GM19238 (cell line): ENCODE measurements at regions not wholly inside any gene's neighbourhood (a gene's known extent, or its start where the extent isn't known, plus 50 kb on each side); places are given as distances from the start of the nearest gene placed in this dataset.
"Not testable (repeated sequence)": the region's sequence is repeated elsewhere in the genome, so short reads cannot be mapped to it uniquely, and the experiment has no call there.

ENCODE experiments used
- DNase-seq: peaks from one replicate; pipeline ENCODE4 v3.0.0; 2011; ENCODE audit warnings: low spot score; ENCODE audit not compliant: insufficient read length

DNA sequence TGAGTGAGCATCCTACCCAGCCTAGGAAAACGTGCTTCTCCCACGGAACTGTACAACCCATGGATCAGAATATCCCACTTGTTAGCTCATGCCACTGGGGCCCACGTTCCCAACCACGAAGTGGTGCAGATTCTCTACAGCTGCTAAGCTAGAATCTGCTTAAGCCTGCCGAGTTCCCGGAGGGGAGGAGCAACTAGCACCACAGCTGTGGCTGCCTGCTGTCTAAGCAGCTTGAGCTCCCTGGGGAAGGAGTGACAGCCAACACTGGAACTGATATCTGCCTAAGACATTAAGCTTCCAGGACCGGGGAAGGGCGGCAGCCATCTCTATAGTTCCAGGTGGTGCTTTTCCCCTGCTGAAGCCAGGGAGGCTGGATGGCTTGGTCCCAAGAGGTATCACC is 334.7 kb upstream of the CHRM2 start:
- no peak for DNase-seq

DNA sequence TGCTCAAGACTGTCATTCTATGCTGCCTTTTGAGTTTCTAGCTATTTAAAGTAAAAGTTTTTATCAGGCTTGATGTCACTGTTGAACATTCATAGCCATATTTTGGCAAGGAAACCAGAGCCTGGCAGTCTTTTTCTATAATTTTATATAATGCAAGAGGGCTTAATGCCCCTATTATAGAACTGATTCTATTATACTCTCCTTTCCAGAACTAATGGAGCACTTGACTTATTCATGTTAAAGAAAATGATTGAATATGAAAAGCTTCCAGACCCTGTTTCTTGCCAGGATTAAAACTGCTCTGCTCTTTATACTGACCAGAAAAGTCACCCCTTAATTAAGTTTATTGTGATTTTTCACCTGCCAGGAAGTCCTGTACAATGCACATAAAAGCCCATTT is 337.6 kb upstream of the CHRM2 start:
- DNase-seq = no peak

DNA sequence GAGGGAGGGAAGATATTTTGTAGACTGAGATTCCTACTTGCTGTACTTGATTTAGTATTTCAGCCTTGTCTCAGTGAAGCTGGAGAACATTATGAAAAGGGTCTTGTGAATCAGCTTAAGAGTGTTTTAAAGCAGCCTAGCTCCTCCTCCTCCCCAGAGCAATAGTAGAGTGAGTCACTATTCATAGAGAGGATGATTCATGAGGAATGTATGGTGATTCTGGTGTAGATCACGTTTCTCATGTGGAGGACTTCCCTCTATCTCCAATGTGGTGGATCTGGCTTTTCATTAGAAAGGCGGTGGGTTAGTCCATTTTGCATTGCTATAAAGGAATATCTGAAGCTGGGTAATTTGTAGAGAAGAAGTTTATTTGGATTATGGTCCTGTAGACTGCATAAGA is 340.1 kb upstream of the CHRM2 start:
- DNase-seq = no peak

DNA sequence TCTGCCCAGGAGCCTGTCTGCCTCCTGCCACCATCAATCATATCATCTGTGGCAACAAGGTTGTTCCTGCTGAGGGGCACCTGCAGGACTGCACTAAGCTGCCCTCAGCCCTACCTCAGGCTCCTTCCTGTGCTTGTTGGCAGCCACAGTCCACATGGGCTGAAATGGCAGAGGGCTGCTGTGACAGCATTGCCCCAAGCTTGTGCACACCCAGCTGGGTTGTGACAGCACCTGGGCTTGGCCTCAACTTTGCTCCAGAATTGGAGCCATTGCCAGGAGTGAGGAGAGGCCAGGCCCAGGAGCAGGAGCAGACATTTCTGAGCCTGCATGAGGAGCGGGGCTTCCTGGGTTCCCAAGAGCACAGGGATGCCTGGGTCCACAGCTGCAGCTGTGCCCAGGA is 340.9 kb upstream of the CHRM2 start:
- no peak for DNase-seq

DNA sequence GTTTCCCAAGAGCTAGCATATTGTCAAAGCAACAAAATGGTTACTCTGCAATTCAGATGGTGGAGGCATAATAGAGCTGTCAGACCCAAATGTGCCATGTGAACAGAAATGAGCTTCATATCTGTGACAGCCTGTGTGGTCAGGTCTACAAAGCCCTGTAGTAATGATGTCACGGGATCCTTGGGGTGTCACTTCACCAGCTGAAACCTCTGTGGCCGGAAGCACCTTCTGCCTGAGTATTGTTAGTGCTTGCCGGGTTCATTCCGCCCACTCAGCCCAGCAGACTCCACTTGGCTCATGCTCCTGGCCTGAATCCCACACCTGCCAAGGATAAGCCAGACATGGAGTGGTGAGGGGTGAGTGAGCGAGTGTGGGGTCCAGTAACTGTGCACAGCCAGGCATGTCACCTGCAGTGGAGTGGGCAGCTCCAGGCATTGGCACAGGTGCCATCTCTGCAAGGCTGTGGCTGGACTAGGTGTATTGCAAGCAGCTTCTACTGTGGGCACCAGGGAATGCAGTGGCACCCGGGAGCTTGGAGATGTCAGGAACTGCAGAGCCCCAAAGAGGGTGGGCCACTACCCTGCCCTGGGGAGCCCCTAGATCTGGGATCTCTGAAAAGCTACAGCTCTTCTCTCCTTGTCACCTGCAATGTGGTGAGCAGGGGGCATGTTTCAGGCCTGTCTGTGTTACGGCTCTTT is 341.9 kb upstream of the CHRM2 start:
- no peak for DNase-seq

DNA sequence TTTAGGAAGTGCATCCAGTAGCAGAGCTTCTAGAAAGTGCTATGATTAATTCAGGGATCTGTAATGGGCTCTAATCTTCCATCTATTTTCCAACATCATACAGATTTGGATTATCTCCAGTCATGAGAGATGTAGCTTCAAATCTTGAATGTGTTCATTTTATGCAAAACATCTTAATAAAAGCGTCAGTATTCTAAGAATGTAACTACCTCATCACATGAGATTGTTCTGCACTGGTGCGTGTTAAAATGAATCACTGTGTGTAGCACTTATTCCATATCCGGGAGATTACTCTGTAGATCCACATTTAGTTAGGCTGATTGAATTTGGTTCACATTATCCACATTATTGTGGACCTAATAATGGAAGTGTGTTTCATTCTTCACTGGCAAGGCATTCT is 344.9 kb upstream of the CHRM2 start:
- DNase-seq = no peak

DNA sequence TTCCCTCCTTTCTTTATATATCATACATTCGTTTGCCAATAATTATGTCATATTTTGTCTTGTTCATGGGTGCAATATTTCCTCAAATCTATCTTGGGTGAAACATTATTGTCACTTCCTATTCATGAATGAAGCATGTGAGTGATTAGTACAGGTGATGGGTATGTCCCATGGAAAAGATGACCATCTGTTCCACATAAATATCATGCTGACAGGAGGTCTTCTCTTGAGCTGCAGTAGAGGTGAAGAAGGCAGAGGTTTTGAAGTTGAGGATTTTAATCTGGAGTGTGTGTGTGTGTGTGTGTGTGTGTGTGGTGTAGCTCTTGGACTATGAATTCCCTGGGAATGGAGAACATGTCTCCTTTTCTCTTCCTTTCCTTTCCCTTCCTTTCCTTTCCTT is 350.5 kb upstream of the CHRM2 start:
- DNase-seq = no peak

DNA sequence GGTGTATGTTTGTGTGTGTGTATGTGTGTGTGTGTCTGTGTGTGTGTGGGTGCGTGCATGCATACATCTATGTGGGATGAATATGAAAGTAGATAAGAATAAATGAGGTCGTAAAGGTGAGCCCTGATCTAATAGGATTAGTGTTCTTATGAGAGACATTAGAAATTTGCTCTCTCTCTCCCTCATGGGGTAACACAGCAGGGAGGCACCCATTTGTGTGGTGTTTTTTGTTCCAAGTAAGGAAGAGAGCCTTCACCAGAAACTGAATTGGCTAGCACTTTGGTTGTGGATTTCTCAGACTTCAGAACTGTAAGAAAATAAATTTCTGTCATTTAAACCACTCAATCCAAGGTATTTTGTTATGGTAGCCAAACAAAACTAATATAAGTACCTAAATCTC is 353.7 kb upstream of the CHRM2 start:
- no peak for DNase-seq

DNA sequence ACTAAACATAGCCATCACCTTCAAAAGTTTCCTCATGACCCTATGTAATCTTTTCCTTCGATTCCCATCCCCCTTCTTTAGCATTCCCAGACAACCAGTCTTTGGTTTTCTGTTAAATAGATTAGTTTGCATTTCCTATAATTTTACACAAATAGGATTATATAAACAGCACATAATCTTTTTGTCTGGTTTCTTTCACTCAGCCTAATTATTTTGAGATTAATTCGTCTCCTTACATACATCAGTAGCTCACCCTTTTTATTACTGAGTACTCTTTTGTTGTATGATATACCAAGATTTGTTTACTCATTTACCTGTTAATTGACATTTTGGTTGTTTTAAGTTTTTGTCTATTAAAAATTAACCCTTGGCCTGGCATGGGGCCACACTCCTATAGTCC is 354.7 kb upstream of the CHRM2 start:
- no peak for DNase-seq

DNA sequence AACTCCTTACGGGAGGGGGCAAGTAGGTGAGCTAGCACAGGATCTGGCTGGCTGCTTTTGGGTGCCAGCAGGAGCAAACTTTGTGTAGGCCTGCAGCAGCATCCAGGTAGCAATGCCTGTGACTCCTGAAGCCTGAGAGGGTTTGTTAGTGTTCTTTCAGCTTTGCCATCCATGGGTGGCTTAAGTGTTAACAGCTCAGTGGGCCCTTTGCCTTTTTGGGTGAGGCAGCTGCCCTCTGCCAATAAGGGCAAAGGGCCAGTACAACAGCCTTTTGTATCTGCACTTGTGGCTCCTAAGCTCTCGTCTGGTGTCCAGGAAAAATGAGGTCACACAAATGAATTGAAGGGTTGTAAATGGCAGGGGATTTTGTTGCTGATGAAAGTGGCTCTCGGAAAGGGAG is 359.0 kb upstream of the CHRM2 start:
- no peak for DNase-seq

DNA sequence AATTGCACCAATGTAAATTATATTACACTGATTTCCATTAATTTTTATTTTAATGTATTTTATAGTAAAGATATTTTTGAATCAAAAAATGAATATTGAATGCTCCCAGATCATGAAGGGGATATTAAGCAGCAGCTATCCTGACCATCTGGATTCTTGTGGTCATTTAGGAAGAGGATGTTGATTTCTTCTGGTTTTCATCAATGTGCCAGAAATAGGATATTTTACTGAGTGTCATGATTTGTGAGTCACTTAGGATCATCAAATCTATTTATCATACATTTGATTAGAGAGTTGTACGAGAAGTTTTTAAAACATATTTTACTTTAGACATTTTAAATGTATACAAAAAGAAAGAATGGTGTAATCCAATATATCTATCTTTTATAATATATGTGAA is 366.3 kb upstream of the CHRM2 start:
- DNase-seq = no peak

DNA sequence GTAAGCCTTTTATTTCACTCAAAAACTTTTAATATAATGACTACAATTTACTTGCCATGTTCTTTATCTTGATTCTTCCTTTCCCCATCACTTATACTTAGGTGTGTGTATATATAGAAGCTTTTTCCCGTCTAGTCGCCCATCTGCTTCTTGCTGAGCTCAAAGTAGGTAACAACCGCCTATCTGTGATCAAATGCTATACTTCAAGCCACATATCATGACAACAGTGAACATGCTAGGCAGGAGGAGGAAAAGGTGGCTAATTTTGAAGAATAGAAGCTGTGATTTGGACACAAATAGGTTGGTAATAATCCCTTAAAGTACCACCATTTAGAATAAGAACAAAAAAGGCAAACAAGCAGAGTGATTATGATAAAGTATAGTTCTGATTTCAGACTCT is 367.3 kb upstream of the CHRM2 start:
- DNase-seq = no peak

DNA sequence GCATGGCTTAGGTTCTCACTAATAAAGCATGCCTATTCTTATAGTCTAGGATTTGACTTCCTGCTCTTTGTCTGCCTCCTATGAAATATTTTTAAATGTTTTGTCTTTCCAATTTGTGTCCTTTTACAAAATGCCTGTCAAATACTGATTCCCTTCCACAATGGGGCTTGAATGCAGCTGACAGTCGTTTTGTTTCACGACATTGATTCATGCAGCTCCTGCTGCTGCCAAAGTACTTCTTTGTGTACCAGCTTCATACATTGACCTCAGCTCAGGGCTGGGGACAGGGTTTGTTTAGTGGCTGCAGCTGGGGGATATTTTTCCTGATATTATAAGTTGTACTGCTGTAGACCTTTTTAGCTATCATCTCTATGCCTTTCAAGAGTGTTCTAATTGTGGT is 371.9 kb upstream of the CHRM2 start:
- DNase-seq = no peak

DNA sequence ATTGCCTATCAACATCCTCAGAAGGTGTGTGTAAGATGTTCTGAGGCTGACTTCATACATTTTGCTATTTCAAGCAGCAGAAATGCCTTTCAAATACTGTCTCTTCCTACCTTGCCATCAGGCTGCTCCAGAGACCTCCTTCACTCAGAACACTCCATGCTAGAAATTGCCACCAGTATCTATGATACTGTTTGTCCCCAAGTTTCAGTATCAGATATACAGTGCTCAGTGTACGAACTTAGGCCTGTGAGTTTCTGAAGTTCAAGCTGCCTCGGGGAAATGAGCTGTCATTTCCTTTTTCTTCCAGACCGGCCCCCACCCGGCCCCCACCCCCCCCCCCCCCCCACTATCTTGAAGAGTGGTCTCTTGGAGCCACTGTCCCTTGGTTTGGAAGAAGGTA is 373.4 kb upstream of the CHRM2 start:
- DNase-seq = no peak

DNA sequence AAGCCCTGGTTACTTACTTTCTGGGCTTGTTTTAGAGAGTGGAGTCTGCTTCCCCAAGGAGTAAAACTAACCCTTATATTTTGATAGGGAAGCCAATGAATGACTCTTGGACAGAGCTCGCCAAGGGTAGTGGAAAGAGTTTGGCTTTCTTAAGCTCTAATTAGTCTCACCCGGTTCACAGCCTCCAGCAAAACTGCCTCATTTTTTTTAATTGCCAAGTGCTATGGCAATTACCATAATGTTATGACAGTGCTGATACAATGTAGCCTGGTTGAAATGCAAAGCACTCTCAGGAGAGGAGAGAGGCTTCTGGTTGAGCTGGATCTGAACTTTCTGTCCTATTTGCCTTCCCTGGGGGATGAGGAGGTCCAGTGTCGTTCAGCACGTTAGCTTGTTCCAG is 376.1 kb upstream of the CHRM2 start:
- no peak for DNase-seq

DNA sequence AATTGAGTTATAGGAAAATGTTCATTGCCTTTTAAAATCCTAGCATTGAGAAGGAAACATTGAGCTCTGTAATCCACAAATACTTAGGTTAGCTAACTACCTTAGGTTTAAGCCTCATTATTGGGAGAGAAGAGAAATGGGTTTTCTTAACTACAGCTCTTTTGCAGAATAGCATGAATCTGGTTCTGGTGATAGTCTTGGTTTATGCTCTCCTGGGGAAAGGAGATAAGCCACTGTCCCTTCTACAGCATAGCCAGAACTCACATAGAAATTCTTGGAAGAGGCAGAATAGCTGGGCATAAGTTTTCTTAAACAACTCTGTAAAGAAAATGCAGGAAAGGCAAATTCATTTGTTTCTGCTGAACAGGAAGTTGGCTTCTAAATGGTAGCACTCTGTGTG is 378.6 kb upstream of the CHRM2 start:
- DNase-seq = no peak

DNA sequence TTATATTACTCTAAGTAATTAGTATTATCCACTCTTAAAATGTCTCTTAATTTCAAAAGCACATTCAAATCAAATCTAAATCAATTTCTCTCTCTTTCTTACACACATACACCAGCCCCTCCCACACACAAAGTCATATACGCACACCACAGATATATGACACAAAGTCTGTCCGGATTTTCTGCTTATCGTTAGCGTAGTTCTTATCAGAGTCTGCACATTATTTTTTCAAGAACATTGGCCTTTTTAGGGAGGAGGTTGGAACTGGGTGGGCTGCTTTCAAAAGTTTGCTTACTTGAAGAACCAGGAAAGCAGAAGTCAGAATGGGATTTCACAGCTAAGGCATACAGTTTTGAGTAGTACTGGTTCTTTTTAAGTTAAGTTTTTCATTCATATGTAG is 387.6 kb upstream of the CHRM2 start:
- no peak for DNase-seq

DNA sequence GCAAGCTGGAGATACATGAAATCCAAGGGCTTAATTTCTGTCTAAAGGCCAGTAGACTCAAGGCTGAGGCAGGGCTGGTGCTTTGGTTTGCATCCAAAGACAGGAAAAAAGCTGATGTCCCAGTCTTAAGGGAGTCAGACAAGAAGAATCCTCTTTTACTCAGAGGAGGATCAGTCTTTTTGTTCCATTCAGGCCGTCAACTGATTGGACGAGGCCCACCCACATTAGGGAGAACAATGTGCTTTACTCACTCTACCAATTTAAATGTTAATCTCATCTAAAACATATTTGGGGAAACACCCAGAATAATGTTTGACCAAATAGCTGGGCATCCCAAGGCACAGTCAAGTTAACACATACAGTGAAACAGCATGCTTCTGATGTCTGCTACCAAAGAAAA is 388.5 kb upstream of the CHRM2 start:
- DNase-seq = no peak

DNA sequence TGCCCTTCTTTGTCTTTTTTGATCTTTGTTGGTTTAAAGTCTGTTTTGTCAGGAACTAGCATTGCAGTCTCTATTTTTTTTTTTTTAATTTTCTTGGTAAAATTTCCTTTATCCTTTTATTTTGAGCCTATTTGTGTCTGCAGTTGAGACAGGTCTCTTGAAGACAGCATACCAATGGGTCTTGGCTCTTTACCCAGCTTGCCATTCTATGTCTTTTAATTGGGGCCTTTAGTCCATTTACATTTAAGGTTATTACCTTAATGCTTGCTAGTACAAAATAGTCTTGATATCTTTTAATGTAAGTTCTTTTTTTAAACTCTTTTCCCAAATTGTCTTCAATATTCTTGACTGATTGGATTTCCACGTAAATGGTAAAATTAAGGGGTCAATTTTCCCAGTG is 398.3 kb upstream of the CHRM2 start:
- DNase-seq = no peak

DNA sequence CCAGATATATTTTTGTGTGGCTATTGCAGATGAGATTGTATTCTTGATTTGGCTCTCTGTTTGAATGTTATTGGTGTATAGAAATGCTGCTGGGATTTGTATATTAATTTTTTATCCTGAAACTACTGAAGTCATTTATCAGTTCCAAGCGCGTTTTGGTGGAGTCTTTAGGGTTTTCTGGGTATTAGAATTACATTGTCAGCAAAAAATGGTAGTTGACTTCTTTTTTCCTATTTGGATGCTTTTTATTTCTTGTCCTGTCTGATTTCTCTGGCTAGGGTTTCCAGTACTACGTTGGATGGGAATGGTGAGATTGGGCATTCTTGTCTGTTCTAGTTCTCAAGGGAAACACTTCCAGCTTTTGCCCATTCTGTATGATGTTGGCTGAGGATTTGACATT is 415.5 kb upstream of the CHRM2 start:
- no peak for DNase-seq

DNA sequence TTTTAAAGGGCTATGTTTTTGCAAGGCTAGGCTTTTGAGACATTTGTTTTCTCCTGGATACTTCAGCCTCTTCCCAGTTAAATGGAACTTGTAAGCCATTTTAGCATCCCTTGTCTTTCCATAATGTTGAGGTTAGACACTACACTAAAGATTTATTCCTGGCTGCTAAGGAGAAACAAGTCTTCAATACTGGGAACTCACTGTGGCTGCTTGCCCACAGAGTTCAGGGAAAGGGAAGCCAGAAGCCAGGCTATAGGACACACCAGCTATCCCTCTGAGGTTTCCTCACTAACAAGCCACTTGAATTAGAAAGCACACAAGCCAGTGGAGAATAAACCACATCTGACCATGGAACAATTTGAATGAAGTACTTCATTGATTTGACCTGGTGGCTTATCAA is 421.7 kb upstream of the CHRM2 start:
- DNase-seq = no peak

DNA sequence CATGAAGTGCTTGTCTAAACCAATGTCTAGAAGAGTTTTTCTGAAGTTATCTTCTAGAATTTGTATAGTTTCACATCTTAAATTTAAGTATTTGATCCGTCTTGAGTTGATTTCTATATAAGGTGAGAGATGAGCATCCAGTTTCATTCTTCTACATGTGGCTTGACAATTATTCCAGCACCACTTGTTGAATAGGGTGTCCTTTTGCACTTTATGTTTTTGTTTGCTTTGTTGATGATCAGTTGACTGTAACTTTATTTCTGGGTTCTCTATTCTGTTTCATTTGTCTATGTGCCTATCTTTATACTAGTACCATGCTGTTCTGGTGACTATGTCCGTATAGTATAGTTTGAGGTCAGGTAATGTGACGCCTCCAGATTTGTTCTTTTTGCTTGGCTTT is 426.6 kb upstream of the CHRM2 start:
- no peak for DNase-seq

DNA sequence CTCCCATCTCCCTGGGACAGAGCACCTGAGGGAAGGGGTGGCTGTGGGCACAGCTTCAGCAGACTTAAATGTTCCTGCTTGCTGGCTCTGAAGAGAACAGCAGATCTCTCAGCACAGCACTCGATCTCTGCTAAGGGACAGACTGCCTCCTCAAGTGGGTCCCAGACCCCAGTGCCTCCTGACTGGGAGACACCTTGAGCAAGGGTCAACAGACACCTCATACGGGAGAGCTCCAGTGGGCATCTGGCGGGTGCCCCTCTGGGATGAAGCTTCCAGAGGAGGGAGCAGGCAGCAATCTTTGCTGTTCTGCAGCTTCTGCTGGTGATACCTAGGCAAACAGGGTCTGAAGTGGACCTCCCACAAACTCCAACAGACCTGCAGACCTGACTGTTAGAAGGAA is 436.7 kb upstream of the CHRM2 start:
- DNase-seq = not testable (repeated sequence)

DNA sequence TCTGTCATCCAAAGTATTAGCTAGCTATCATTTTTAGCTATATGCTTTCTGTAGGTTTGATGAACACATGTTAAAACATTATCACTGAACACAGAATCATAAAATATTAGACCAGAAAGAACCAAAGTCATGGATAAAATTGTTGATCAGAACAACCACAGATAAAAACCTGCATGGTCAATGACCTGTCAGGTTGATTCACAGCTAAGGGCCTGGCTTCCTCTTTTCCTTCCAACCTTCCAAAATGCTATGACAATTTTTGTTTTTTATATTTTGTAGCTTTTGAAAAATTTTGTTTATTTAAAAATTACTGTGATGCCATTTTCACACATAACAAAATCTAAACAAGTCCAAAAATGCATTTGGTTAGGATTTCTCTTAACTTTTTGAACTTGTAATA is 444.4 kb upstream of the CHRM2 start:
- no peak for DNase-seq
